GM23338 (cell line): ENCODE measurements at regions not wholly inside any gene's neighbourhood (a gene's known extent, or its start where the extent isn't known, plus 50 kb on each side); places are given as distances from the start of the nearest gene placed in this dataset.

Source experiments
- ATAC-seq: fragments of 200-7000 bp; cut with Tn5 transposase; 3 replicates; pipeline ENCODE4 v1.9.1; 2020
- DNase-seq: peaks from one replicate; pipeline ENCODE4 v3.0.0-alpha.2; 2015; ENCODE audit warnings: low spot score
- H2AFZ ChIP-seq: fragments of 200-600 bp; sonication (generic); 2 replicates; pipeline ENCODE4 v1.8.0; 2016; ENCODE audit warnings: antibody characterized with exemption, mild to moderate bottlenecking, moderate library complexity
- H3F3A ChIP-seq: fragments of 200-600 bp; sonication (generic); replicated peaks from 2 replicates; pipeline ENCODE4 v1.8.0; 2017; ENCODE audit warnings: antibody characterized with exemption, mixed run types, low read depth
- H3K27ac ChIP-seq: fragments of 200-600 bp; sonication (generic); 2 replicates; pipeline ENCODE4 v1.6.1; 2016; ENCODE audit warnings: low read depth
- H3K27me3 ChIP-seq: fragments of 200-600 bp; sonication (generic); 2 replicates; pipeline ENCODE4 v1.8.0; 2016; ENCODE audit warnings: mild to moderate bottlenecking, mixed run types, moderate library complexity; ENCODE audit not compliant: insufficient read depth
- H3K36me3 ChIP-seq: fragments of 200-600 bp; sonication (generic); 2 replicates; pipeline ENCODE4 v1.8.0; 2016; ENCODE audit warnings: mild to moderate bottlenecking; ENCODE audit not compliant: insufficient read depth
- H3K4me1 ChIP-seq: fragments of 200-600 bp; sonication (generic); 2 replicates; pipeline ENCODE4 v1.8.0; 2016; ENCODE audit warnings: mild to moderate bottlenecking, moderate library complexity; ENCODE audit not compliant: insufficient read depth
- H3K4me2 ChIP-seq: fragments of 200-600 bp; sonication (generic); 2 replicates; pipeline ENCODE4 v1.7.1; 2017; ENCODE audit warnings: mixed run types
- H3K4me3 ChIP-seq: fragments of 200-600 bp; sonication (generic); 2 replicates; pipeline ENCODE4 v1.6.1; 2016; ENCODE audit warnings: mixed run types
- H3K79me2 ChIP-seq: fragments of 200-600 bp; sonication (generic); replicated peaks from 2 replicates; pipeline ENCODE4 v1.8.0; 2017; ENCODE audit warnings: mild to moderate bottlenecking; ENCODE audit not compliant: insufficient read depth
- H3K9me2 ChIP-seq: fragments of 200-600 bp; sonication (generic); 2 replicates; pipeline ENCODE4 v1.8.0; 2017; ENCODE audit not compliant: insufficient read depth
- H4K20me1 ChIP-seq: fragments of 200-600 bp; sonication (generic); replicated peaks from 2 replicates; pipeline ENCODE4 v1.8.0; 2017; ENCODE audit warnings: mild to moderate bottlenecking; ENCODE audit not compliant: insufficient read depth
- H3K27ac Mint-ChIP-seq: 2 replicates; pipeline ENCODE4 v1.8.0; 2020; ENCODE audit warnings: inconsistent platforms, mild to moderate bottlenecking, moderate library complexity, mixed read lengths
- H3K27me3 Mint-ChIP-seq: 3 replicates; pipeline ENCODE4 v1.8.0; 2022; ENCODE audit warnings: low read depth, mild to moderate bottlenecking, moderate library complexity, mixed read lengths, inconsistent platforms; ENCODE audit not compliant: insufficient read depth, poor library complexity
- H3K36me3 Mint-ChIP-seq: 3 replicates; pipeline ENCODE4 v1.8.0; 2021; ENCODE audit warnings: low read depth, mild to moderate bottlenecking, inconsistent platforms, moderate library complexity, mixed read lengths
- H3K4me1 Mint-ChIP-seq: 3 replicates; pipeline ENCODE4 v1.8.0; 2020; ENCODE audit warnings: mild to moderate bottlenecking, inconsistent platforms, mixed read lengths
- H3K4me3 Mint-ChIP-seq: 3 replicates; pipeline ENCODE4 v1.8.0; 2021; ENCODE audit warnings: moderate library complexity, mild to moderate bottlenecking, inconsistent platforms, mixed read lengths
- H3K9me3 Mint-ChIP-seq: 3 replicates; pipeline ENCODE4 v1.8.0; 2020; ENCODE audit warnings: moderate library complexity, mild to moderate bottlenecking, inconsistent platforms, mixed read lengths
- CTCF ChIP-seq, 2 experiments: fragments of 200-600 bp in 1 of 2; sonication (generic) in 1 of 2; conservative IDR thresholded peaks; 2 replicates each; pipeline versions ENCODE4 v1.5.1 to v1.6.1; 2016 to 2017; ENCODE audit warnings: antibody characterized with exemption in 2 of 2, low read depth in 2 of 2, mild to moderate bottlenecking in 2 of 2, moderate library complexity in 1 of 2
- ETS1 ChIP-seq: IDR thresholded peaks from 2 replicates; pipeline ENCODE4 v1.6.1; 2016; ENCODE audit warnings: antibody characterized with exemption
- EZH2 ChIP-seq: fragments of 200-600 bp; sonication (generic); IDR thresholded peaks from one replicate; pipeline ENCODE4 v1.8.0; 2017; ENCODE audit warnings: antibody characterized with exemption, mild to moderate bottlenecking, low read depth; ENCODE audit not compliant: unreplicated experiment
- EZH2phosphoT487 ChIP-seq: fragments of 200-600 bp; sonication (generic); IDR thresholded peaks from one replicate; pipeline ENCODE4 v1.8.1; 2018; ENCODE audit warnings: antibody characterized with exemption; ENCODE audit not compliant: unreplicated experiment
- NANOG ChIP-seq: IDR thresholded peaks from 2 replicates; pipeline ENCODE4 v1.6.1; 2016; ENCODE audit warnings: antibody characterized with exemption, borderline replicate concordance
- REST ChIP-seq: IDR thresholded peaks from one replicate; pipeline ENCODE4 v1.6.1; 2018; ENCODE audit warnings: antibody characterized with exemption; ENCODE audit not compliant: unreplicated experiment
- STAT1 ChIP-seq: IDR thresholded peaks from one replicate; pipeline ENCODE4 v1.6.1; 2016; ENCODE audit warnings: antibody characterized with exemption; ENCODE audit not compliant: unreplicated experiment
- ZNF114 ChIP-seq: fragments of 250-450 bp; sonication (Bioruptor Pico); IDR thresholded peaks from 2 replicates; pipeline ENCODE4 v1.5.0; 2020; ENCODE audit warnings: mild to moderate bottlenecking, moderate library complexity
- ZNF462 ChIP-seq: fragments of 250-450 bp; sonication (Bioruptor Pico); IDR thresholded peaks from 2 replicates; pipeline ENCODE4 v1.5.0; 2020; ENCODE audit warnings: mild to moderate bottlenecking, moderate library complexity

- no peak for TF ChIP-seq ZNF462 (CRISPR knock-in tag)
Observed at GRCh38 chr6:153960741-153961140, 78.3 kb upstream of the OPRM1 start (continued).

- no peaks in the 10 kb centered on the region for H3K27me3 ChIP-seq
- H3K4me2 ChIP-seq, result no peak overlapping the region
- no peaks in the 10 kb centered on the region for H3F3A ChIP-seq
- Mint-ChIP-seq H3K27ac (no peak overlapping the region), H3K9me3 (peaks cover 16% of the 10 kb centered on the region; the same call in 2 of the 3 replicates), H3K27me3 (peaks cover 3% of the 10 kb centered on the region), H3K36me3 (peaks cover 14% of the 10 kb centered on the region), H3K4me3 (no peak overlapping the region), H3K4me1 (peaks cover 15% of the 10 kb centered on the region)
- no peak overlapping the region for H2AFZ ChIP-seq
- no peak for DNase-seq
- H3K79me2 ChIP-seq, result no peaks in the 10 kb centered on the region
- no peak overlapping the region for H3K4me3 ChIP-seq
- H4K20me1 ChIP-seq, result no peaks in the 10 kb centered on the region
- no peak overlapping the region for H3K27ac ChIP-seq
- peaks cover 10% of the 10 kb centered on the region for H3K9me2 ChIP-seq
- H3K36me3 ChIP-seq, result no peaks in the 10 kb centered on the region
- ATAC-seq, result no peak
- H3K4me1 ChIP-seq, result no peaks in the 10 kb centered on the region; the same call in 1 of the 2 replicates
- TF ChIP-seq CTCF (conservative IDR thresholded peaks at IDR 0.05; ENCODE audit: low read depth in 2 of 2) (no peak), EZH2 (no peak), STAT1 (no peak), REST (no peak), NANOG (no peak), ZNF114 (no peak), ETS1 (no peak), EZH2phosphoT487 (no peak)
Observed at GRCh38 chr6:153960281-153960680, 78.8 kb upstream of the OPRM1 start.
